ENCODE measurements at regions not wholly inside any gene's neighbourhood (a gene's known extent, or its start where the extent isn't known, plus 50 kb on each side); places are given as distances from the start of the nearest gene placed in this dataset.

- no peaks in the 10 kb centered on the region for H3K9me3 Mint-ChIP-seq
- H3K27me3 Mint-ChIP-seq: peaks cover 2% of the 10 kb centered on the region
- no peaks in the 10 kb centered on the region for H3K36me3 Mint-ChIP-seq (ENCODE audit: low read depth)
- CTCF ChIA-PET: no interaction called here
- TF ChIP-seq, protein P1, sequence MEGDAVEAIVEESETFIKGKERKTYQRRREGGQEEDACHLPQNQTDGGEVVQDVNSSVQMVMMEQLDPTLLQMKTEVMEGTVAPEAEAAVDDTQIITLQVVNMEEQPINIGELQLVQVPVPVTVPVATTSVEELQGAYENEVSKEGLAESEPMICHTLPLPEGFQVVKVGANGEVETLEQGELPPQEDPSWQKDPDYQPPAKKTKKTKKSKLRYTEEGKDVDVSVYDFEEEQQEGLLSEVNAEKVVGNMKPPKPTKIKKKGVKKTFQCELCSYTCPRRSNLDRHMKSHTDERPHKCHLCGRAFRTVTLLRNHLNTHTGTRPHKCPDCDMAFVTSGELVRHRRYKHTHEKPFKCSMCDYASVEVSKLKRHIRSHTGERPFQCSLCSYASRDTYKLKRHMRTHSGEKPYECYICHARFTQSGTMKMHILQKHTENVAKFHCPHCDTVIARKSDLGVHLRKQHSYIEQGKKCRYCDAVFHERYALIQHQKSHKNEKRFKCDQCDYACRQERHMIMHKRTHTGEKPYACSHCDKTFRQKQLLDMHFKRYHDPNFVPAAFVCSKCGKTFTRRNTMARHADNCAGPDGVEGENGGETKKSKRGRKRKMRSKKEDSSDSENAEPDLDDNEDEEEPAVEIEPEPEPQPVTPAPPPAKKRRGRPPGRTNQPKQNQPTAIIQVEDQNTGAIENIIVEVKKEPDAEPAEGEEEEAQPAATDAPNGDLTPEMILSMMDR (IDR thresholded peaks at IDR 0.05): no peak
- POLR2A ChIA-PET: no interaction called here
- H3K4me1 Mint-ChIP-seq: no peaks in the 10 kb centered on the region
- ATAC-seq (ENCODE audit: low read depth): no peak
- H3K4me3 Mint-ChIP-seq: no peak overlapping the region
- H3K27ac Mint-ChIP-seq: no peak overlapping the region
- DNase-seq: no peak
- intact Hi-C loops (cut with micrococcal nuclease): no loop called here
Observed at GRCh38 chr5:118679264-118679940, 308.9 kb downstream of the DTWD2 start.

- Mint-ChIP-seq H3K9me3 (no peaks in the 10 kb centered on the region), H3K27ac (no peak overlapping the region), H3K4me3 (no peak overlapping the region), H3K36me3 (ENCODE audit: low read depth) (no peaks in the 10 kb centered on the region), H3K27me3 (peaks cover 2% of the 10 kb centered on the region), H3K4me1 (no peaks in the 10 kb centered on the region)
- POLR2A ChIA-PET: no interaction called here
- ATAC-seq (ENCODE audit: low read depth) (no peak), DNase-seq (no peak)
- intact Hi-C loops (cut with micrococcal nuclease): no loop called here
- TF ChIP-seq, protein P1 (IDR thresholded peaks at IDR 0.05): no peak
- CTCF ChIA-PET: no interaction called here
Observed at GRCh38 chr5:118678746-118679145, 309.6 kb downstream of the DTWD2 start.

DNA sequence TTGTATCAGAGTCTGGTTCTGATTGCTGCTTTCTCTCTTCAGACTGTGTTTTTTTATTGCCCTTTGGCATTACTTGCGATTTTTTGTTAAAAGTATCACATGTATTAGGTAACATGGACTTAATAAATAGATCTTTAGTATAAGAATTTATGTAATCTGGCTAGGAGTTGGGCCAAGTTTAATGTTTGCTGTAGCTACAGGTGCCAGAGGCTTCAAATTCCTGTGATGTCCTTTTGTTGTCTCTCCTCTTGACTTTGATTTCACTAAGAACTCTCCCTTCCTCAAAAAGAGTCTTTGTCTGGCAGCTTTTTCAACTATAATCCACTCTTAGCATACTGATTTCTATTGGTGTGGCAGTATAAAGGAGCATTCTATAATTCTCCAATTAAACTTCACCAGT, 313.1 kb downstream of the DTWD2 start:
- Mint-ChIP-seq H3K27me3 (peaks cover 2% of the 10 kb centered on the region), H3K27ac (no peak overlapping the region), H3K4me3 (no peak overlapping the region), H3K9me3 (no peaks in the 10 kb centered on the region), H3K4me1 (no peaks in the 10 kb centered on the region), H3K36me3 (ENCODE audit: low read depth) (no peaks in the 10 kb centered on the region)
- ChIA-PET CTCF (no interaction called here), POLR2A (no interaction called here)
- no peak for ATAC-seq (ENCODE audit: low read depth)
- intact Hi-C loops (cut with micrococcal nuclease): no loop called here
- TF ChIP-seq, protein P1 (IDR thresholded peaks at IDR 0.05): no peak
- DNase-seq: no peak

GRCh38 chr5:118657576-118657975, 330.8 kb downstream of the DTWD2 start:
- CTCF ChIA-PET: no interaction called here
- TF ChIP-seq, protein P1 (IDR thresholded peaks at IDR 0.05): no peak
- Mint-ChIP-seq H3K27me3 (no peaks in the 10 kb centered on the region), H3K4me3 (no peak overlapping the region), H3K27ac (no peak overlapping the region), H3K4me1 (no peaks in the 10 kb centered on the region), H3K9me3 (peaks cover 31% of the 10 kb centered on the region), H3K36me3 (ENCODE audit: low read depth) (no peaks in the 10 kb centered on the region)
- ATAC-seq (ENCODE audit: low read depth): no peak
- DNase-seq: no peak
- POLR2A ChIA-PET: no interaction called here
- intact Hi-C loops (cut with micrococcal nuclease): no loop called here

DNA sequence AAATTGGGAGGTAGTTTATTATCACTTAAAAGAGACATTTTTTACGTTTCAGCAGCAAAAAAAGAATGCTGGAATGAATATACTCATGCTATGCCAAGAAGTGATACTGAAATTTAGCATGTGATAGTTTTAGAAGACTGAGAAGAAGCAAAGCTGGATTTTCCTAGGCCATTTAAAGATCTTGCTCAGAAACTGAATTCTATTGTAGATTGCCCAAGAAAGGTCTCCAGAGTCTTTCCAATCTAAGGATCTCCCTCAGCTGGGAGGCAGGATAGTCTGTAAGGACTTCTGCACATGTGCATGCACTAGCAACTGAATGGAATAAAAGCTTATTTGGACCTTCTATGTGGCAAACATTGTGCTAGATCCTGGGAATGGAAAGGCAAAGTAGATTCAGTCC, 334.5 kb downstream of the DTWD2 start:
- no peaks in the 10 kb centered on the region for H3K4me1 Mint-ChIP-seq
- ATAC-seq (ENCODE audit: low read depth) (no peak), DNase-seq (no peak)
- H3K36me3 Mint-ChIP-seq (ENCODE audit: low read depth): no peaks in the 10 kb centered on the region
- H3K4me3 Mint-ChIP-seq: no peak overlapping the region
- H3K27ac Mint-ChIP-seq: no peak overlapping the region
- POLR2A ChIA-PET: no interaction called here
- intact Hi-C loops (cut with micrococcal nuclease): no loop called here
- TF ChIP-seq, protein P1 (IDR thresholded peaks at IDR 0.05): no peak
- no peaks in the 10 kb centered on the region for H3K27me3 Mint-ChIP-seq
- peaks cover 21% of the 10 kb centered on the region for H3K9me3 Mint-ChIP-seq
- CTCF ChIA-PET: no interaction called here

Measured in activated B cell treated with CpG ODN at 0.5 μM for 24 hours (primary cell).